ENCODE measurements at regions not wholly inside any gene's neighbourhood (a gene's known extent, or its start where the extent isn't known, plus 50 kb on each side); places are given as distances from the start of the nearest gene placed in this dataset.

DNA sequence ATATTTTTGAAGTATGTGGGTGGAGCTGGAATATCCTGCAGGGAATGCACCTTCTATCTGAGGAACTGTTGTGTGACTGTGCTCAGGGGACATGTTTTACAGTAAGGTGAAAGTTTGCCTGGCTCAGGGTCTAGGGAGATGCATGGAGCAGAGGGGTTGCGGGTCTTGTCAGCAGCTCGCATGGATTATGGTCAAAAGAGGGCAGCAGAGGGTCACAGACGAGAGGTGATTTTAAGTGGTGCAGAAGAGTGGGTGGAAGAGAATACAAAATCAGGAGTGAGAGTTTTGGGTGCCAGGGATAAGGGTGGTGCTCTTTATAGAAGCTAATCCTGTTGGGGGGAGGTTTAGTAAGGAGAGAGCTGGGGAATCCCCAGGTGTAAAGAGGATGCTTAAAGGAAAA is 53.5 kb upstream of the GRIN3A start:
- H3K27ac ChIP-seq (ENCODE audit: low read length), result no peak overlapping the region
- H3K36me3 ChIP-seq (ENCODE audit: control insufficient read depth, insufficient read depth, low read length), result no peaks in the 10 kb centered on the region
- POLR2A ChIA-PET, result no interaction called here
- no peaks in the 10 kb centered on the region for H3K4me1 ChIP-seq (ENCODE audit: control insufficient read depth, insufficient read depth, low read length)
- H3K9me3 ChIP-seq (ENCODE audit: control insufficient read depth, insufficient read depth, low read depth, low read length), result no peaks in the 10 kb centered on the region
- CTCF ChIA-PET, result no interaction called here
- in situ Hi-C loops (cut with HindIII; ENCODE audit: low pct_unique_long_range_greater_than_20kb, low sequenced_read_pairs), result no loop called here
- BruUV-seq (replicated peaks), result no TSS peak
- TF ChIP-seq, protein P1, sequence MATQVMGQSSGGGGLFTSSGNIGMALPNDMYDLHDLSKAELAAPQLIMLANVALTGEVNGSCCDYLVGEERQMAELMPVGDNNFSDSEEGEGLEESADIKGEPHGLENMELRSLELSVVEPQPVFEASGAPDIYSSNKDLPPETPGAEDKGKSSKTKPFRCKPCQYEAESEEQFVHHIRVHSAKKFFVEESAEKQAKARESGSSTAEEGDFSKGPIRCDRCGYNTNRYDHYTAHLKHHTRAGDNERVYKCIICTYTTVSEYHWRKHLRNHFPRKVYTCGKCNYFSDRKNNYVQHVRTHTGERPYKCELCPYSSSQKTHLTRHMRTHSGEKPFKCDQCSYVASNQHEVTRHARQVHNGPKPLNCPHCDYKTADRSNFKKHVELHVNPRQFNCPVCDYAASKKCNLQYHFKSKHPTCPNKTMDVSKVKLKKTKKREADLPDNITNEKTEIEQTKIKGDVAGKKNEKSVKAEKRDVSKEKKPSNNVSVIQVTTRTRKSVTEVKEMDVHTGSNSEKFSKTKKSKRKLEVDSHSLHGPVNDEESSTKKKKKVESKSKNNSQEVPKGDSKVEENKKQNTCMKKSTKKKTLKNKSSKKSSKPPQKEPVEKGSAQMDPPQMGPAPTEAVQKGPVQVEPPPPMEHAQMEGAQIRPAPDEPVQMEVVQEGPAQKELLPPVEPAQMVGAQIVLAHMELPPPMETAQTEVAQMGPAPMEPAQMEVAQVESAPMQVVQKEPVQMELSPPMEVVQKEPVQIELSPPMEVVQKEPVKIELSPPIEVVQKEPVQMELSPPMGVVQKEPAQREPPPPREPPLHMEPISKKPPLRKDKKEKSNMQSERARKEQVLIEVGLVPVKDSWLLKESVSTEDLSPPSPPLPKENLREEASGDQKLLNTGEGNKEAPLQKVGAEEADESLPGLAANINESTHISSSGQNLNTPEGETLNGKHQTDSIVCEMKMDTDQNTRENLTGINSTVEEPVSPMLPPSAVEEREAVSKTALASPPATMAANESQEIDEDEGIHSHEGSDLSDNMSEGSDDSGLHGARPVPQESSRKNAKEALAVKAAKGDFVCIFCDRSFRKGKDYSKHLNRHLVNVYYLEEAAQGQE (IDR thresholded peaks at IDR 0.05; ENCODE audit: insufficient read depth in 1 of 2, low read depth in 2 of 2, low read length in 1 of 2), result no peak
- TF ChIP-seq SIN3A (IDR thresholded peaks at IDR 0.05; ENCODE audit: borderline replicate concordance, insufficient read depth, low read depth, low read length), result no peak
- TF ChIP-seq, protein P2, sequence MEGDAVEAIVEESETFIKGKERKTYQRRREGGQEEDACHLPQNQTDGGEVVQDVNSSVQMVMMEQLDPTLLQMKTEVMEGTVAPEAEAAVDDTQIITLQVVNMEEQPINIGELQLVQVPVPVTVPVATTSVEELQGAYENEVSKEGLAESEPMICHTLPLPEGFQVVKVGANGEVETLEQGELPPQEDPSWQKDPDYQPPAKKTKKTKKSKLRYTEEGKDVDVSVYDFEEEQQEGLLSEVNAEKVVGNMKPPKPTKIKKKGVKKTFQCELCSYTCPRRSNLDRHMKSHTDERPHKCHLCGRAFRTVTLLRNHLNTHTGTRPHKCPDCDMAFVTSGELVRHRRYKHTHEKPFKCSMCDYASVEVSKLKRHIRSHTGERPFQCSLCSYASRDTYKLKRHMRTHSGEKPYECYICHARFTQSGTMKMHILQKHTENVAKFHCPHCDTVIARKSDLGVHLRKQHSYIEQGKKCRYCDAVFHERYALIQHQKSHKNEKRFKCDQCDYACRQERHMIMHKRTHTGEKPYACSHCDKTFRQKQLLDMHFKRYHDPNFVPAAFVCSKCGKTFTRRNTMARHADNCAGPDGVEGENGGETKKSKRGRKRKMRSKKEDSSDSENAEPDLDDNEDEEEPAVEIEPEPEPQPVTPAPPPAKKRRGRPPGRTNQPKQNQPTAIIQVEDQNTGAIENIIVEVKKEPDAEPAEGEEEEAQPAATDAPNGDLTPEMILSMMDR (IDR thresholded peaks at IDR 0.05), result peak; percentile 43
- no peak for TF ChIP-seq POLR2AphosphoS5 (IDR thresholded peaks at IDR 0.05; ENCODE audit: low read depth, low read length)
- no peak for TF ChIP-seq TCF7L2 (IDR thresholded peaks at IDR 0.05; ENCODE audit: low read depth, low read length)
- no peak for DNase-seq (ENCODE audit: low read depth, low spot score)
- H3K27me3 ChIP-seq (ENCODE audit: control insufficient read depth, insufficient read depth, low read length), result no peaks in the 10 kb centered on the region
- intact Hi-C loops (cut with micrococcal nuclease; ENCODE audit: unreplicated experiment), result no loop called here
- ATAC-seq, result no peak
- no peak overlapping the region for H3K4me3 ChIP-seq (ENCODE audit: low read depth in 2 of 2, low read length in 2 of 2)

- DNase-seq (ENCODE audit: low read depth, low spot score) (no peak), ATAC-seq (no peak)
- H3K36me3 ChIP-seq (ENCODE audit: control insufficient read depth, insufficient read depth, low read length), result no peaks in the 10 kb centered on the region
- H3K4me1 ChIP-seq (ENCODE audit: control insufficient read depth, insufficient read depth, low read length), result no peaks in the 10 kb centered on the region
- BruUV-seq (replicated peaks), result no TSS peak
- H3K9me3 ChIP-seq (ENCODE audit: control insufficient read depth, insufficient read depth, low read depth, low read length), result no peaks in the 10 kb centered on the region
- in situ Hi-C loops (cut with HindIII; ENCODE audit: low pct_unique_long_range_greater_than_20kb, low sequenced_read_pairs), result no loop called here
- ChIA-PET POLR2A (no interaction called here), CTCF (no interaction called here)
- H3K4me3 ChIP-seq (ENCODE audit: low read depth in 2 of 2, low read length in 2 of 2), result no peak overlapping the region
- intact Hi-C loops (cut with micrococcal nuclease; ENCODE audit: unreplicated experiment), result no loop called here
- TF ChIP-seq, protein P1 (IDR thresholded peaks at IDR 0.05; ENCODE audit: insufficient read depth in 1 of 2, low read depth in 2 of 2, low read length in 1 of 2), result no peak
- TF ChIP-seq, protein P2 (IDR thresholded peaks at IDR 0.05), result no peak
- no peak for TF ChIP-seq SIN3A (IDR thresholded peaks at IDR 0.05; ENCODE audit: borderline replicate concordance, insufficient read depth, low read depth, low read length)
- TF ChIP-seq TCF7L2 (IDR thresholded peaks at IDR 0.05; ENCODE audit: low read depth, low read length), result no peak
- TF ChIP-seq POLR2AphosphoS5 (IDR thresholded peaks at IDR 0.05; ENCODE audit: low read depth, low read length), result no peak
- no peaks in the 10 kb centered on the region for H3K27me3 ChIP-seq (ENCODE audit: control insufficient read depth, insufficient read depth, low read length)
- H3K27ac ChIP-seq (ENCODE audit: low read length), result no peak overlapping the region
Observed at GRCh38 chr9:101791533-101791932, 53.1 kb upstream of the GRIN3A start.
